ENCODE measurements at regions not wholly inside any gene's neighbourhood (a gene's known extent, or its start where the extent isn't known, plus 50 kb on each side); places are given as distances from the start of the nearest gene placed in this dataset.

DNA sequence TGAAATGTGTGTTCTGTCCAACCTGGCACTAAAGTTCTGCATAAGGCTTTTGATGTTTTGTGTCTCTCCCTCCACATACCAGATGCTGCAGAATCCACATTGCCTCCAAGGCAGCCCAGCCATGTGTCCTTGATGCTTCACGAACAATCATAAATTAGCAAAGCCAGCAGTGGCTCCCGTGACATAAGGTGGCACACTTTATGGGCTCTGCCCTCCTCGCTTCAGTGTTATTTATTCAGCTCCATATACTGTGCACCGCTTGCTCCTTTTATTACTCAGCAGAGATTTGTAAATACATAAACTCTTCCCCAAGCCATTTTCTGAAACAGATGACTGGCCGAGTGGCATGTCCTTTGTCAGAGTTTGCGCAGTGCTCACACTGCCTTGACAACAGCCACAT, 112.8 kb upstream of the SLC35F3 start:
- H3K9ac ChIP-seq (ENCODE audit: extremely low read depth, insufficient read length, low read length), result no peak overlapping the region
- H3K23ac ChIP-seq (ENCODE audit: insufficient read length, low read depth, low read length), result no peak overlapping the region
- no peak overlapping the region for H2BK5ac ChIP-seq (ENCODE audit: insufficient read length, low read length)
- H2BK15ac ChIP-seq (ENCODE audit: low read depth, low read length), result no peak overlapping the region
- H3K4me3 Mint-ChIP-seq, result no peak overlapping the region
- H3K4me2 ChIP-seq (ENCODE audit: insufficient read depth, insufficient read length, low read length), result no peak overlapping the region
- H3K27me3 Mint-ChIP-seq (ENCODE audit: low read depth), result no peaks in the 10 kb centered on the region
- WGBS (ENCODE audit: extremely low coverage, insufficient read length, low lambda C conversion rate), result no CpG with 5 or more reads among the region's 6 CpGs
- no peaks in the 10 kb centered on the region for H3K79me2 ChIP-seq (ENCODE audit: insufficient read depth, low read length)
- DNase-seq, result no peak
- no peak overlapping the region for H3K27ac ChIP-seq (ENCODE audit: insufficient read length, low read depth, low read length)
- H3K9me3 ChIP-seq (ENCODE audit: control insufficient read depth, low read depth, low read length), result no peaks in the 10 kb centered on the region
- H2AFZ ChIP-seq (ENCODE audit: low read length), result no peak overlapping the region
- no peak overlapping the region for H4K91ac ChIP-seq (ENCODE audit: insufficient read length, low read depth, low read length)
- no peak overlapping the region for H2BK12ac ChIP-seq (ENCODE audit: insufficient read length, low read depth, low read length)
- H3K23me2 ChIP-seq (ENCODE audit: insufficient read length, low read depth, low read length, poor library complexity, severe bottlenecking), result no peaks in the 10 kb centered on the region
- H3K56ac ChIP-seq (ENCODE audit: insufficient read length, low read depth, low read length), result no peak overlapping the region
- H2AK5ac ChIP-seq (ENCODE audit: insufficient read length, low read length), result no peak overlapping the region
- TF ChIP-seq, protein P1, sequence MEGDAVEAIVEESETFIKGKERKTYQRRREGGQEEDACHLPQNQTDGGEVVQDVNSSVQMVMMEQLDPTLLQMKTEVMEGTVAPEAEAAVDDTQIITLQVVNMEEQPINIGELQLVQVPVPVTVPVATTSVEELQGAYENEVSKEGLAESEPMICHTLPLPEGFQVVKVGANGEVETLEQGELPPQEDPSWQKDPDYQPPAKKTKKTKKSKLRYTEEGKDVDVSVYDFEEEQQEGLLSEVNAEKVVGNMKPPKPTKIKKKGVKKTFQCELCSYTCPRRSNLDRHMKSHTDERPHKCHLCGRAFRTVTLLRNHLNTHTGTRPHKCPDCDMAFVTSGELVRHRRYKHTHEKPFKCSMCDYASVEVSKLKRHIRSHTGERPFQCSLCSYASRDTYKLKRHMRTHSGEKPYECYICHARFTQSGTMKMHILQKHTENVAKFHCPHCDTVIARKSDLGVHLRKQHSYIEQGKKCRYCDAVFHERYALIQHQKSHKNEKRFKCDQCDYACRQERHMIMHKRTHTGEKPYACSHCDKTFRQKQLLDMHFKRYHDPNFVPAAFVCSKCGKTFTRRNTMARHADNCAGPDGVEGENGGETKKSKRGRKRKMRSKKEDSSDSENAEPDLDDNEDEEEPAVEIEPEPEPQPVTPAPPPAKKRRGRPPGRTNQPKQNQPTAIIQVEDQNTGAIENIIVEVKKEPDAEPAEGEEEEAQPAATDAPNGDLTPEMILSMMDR (conservative IDR thresholded peaks at IDR 0.05), result no peak
- no peak overlapping the region for H4K8ac ChIP-seq (replicated peaks; ENCODE audit: insufficient read length, low read depth, low read length)
- no peaks in the 10 kb centered on the region for H3K4me1 ChIP-seq (ENCODE audit: insufficient read depth, low read length)
- no peak overlapping the region for H3K4ac ChIP-seq (ENCODE audit: low read depth, low read length)
- peaks cover 0 to 6% (median 2%) of the 10 kb centered on the region in 3 experiments; a peak in 3 of 7 replicates for H3K36me3 Mint-ChIP-seq (ENCODE audit: insufficient read depth in 1 of 3, low read depth in 3 of 3)
- H3K27ac Mint-ChIP-seq, result no peak overlapping the region; a peak in 1 of 7 replicates
- H2BK120ac ChIP-seq (ENCODE audit: low read depth, low read length, poor library complexity, severe bottlenecking), result no peak overlapping the region
- H3K14ac ChIP-seq (ENCODE audit: insufficient read depth, low read length), result no peak overlapping the region
- no peak overlapping the region for H3T11ph ChIP-seq (ENCODE audit: low read length)
- H4K20me1 ChIP-seq (ENCODE audit: control insufficient read depth, insufficient read depth, insufficient read length), result no peaks in the 10 kb centered on the region
- no peaks in the 10 kb centered on the region for H3K79me1 ChIP-seq (ENCODE audit: insufficient read depth, low read depth, low read length, poor library complexity, severe bottlenecking)
- H3K9me3 Mint-ChIP-seq, result peaks cover 13 to 15% of the 10 kb centered on the region in 2 experiments
- no peak overlapping the region for H4K5ac ChIP-seq (ENCODE audit: insufficient read length, low read depth, low read length)
- no peaks in the 10 kb centered on the region for H3K4me1 Mint-ChIP-seq
- H3K18ac ChIP-seq (ENCODE audit: insufficient read length, low read depth, low read length), result no peak overlapping the region
- H2BK20ac ChIP-seq (ENCODE audit: low read depth, low read length, poor library complexity, severe bottlenecking), result no peak overlapping the region
- H3K27me3 ChIP-seq (ENCODE audit: insufficient read depth, low read length), result no peaks in the 10 kb centered on the region

Measured in H9 (cell line).